Astrocyte (in vitro differentiated cells and primary cell): ENCODE measurements at regions not wholly inside any gene's neighbourhood (a gene's known extent, or its start where the extent isn't known, plus 50 kb on each side); places are given as distances from the start of the nearest gene placed in this dataset.

Experiments
- DNase-seq: peaks from one replicate; pipeline ENCODE4 v3.0.0-alpha.2; 2010; ENCODE audit warnings: low read depth
- FAIRE-seq: peaks from 2 replicates; lab custom pipeline; 2011; peaks lifted over from hg19 to GRCh38; lab: Jason Lieb, UNC
- H2AFZ ChIP-seq: 2 replicates; pipeline ENCODE4 v1.6.0; 2012; ENCODE audit warnings: low read depth, low read length, inconsistent platforms
- H3K27ac ChIP-seq: 2 replicates; pipeline ENCODE4 v1.5.1; 2011; ENCODE audit warnings: low read depth, low read length, inconsistent platforms
- H3K27me3 ChIP-seq: 2 replicates; pipeline ENCODE4 v1.6.0; 2011; ENCODE audit warnings: low read length, inconsistent platforms; ENCODE audit not compliant: insufficient read depth
- H3K36me3 ChIP-seq: 2 replicates; pipeline ENCODE4 v1.5.1; 2011; ENCODE audit warnings: low read length, inconsistent platforms; ENCODE audit not compliant: insufficient read depth
- H3K4me1 ChIP-seq: 2 replicates; pipeline ENCODE4 v1.5.1; 2011; ENCODE audit warnings: low read length, inconsistent platforms; ENCODE audit not compliant: insufficient read depth
- H3K4me2 ChIP-seq: 2 replicates; pipeline ENCODE4 v1.6.0; 2012; ENCODE audit warnings: low read length, inconsistent platforms
- H3K4me3 ChIP-seq: 2 replicates; pipeline ENCODE4 v1.5.1; 2011; ENCODE audit warnings: low read depth, mild to moderate bottlenecking, low read length, inconsistent platforms; ENCODE audit not compliant: insufficient read depth
- H3K79me2 ChIP-seq: 2 replicates; pipeline ENCODE4 v1.6.0; 2012; ENCODE audit warnings: mild to moderate bottlenecking, low read length, inconsistent platforms; ENCODE audit not compliant: insufficient read depth
- H3K9ac ChIP-seq: 2 replicates; pipeline ENCODE4 v1.6.0; 2012; ENCODE audit warnings: mild to moderate bottlenecking, low read length, inconsistent platforms
- H3K9me3 ChIP-seq: 2 replicates; pipeline ENCODE4 v1.5.1; 2012; ENCODE audit warnings: low read depth, mild to moderate bottlenecking, low read length, inconsistent platforms; ENCODE audit not compliant: insufficient read depth
- H4K20me1 ChIP-seq: 2 replicates; pipeline ENCODE4 v1.6.0; 2012; ENCODE audit warnings: low read length, inconsistent platforms; ENCODE audit not compliant: insufficient read depth
- H3K27ac Mint-ChIP-seq: one replicate; pipeline ENCODE4 v1.8.0; 2021; ENCODE audit warnings: mild to moderate bottlenecking, mixed read lengths; ENCODE audit not compliant: unreplicated experiment
- H3K27me3 Mint-ChIP-seq: one replicate; pipeline ENCODE4 v1.8.0; 2021; ENCODE audit warnings: low read depth, mixed read lengths; ENCODE audit not compliant: unreplicated experiment
- H3K36me3 Mint-ChIP-seq: one replicate; pipeline ENCODE4 v1.8.0; 2021; ENCODE audit warnings: low read depth, mixed read lengths; ENCODE audit not compliant: unreplicated experiment
- H3K4me1 Mint-ChIP-seq: one replicate; pipeline ENCODE4 v1.8.0; 2021; ENCODE audit warnings: low read depth, mixed read lengths; ENCODE audit not compliant: unreplicated experiment
- H3K4me3 Mint-ChIP-seq: one replicate; pipeline ENCODE4 v1.8.0; 2021; ENCODE audit warnings: mild to moderate bottlenecking, moderate library complexity, mixed read lengths; ENCODE audit not compliant: unreplicated experiment
- H3K9me3 Mint-ChIP-seq: one replicate; pipeline ENCODE4 v1.8.0; 2021; ENCODE audit warnings: mild to moderate bottlenecking, mixed read lengths; ENCODE audit not compliant: unreplicated experiment
- CTCF ChIP-seq: IDR thresholded peaks from 2 replicates; pipeline ENCODE4 v1.5.1; 2011; ENCODE audit warnings: low read depth, mild to moderate bottlenecking, inconsistent platforms, low read length, moderate library complexity; ENCODE audit not compliant: insufficient read depth
- EZH2 ChIP-seq: IDR thresholded peaks from 2 replicates; pipeline ENCODE4 v1.6.1; 2012; ENCODE audit warnings: mild to moderate bottlenecking, low read length, inconsistent platforms; ENCODE audit not compliant: insufficient read depth

GRCh38 chr4:18479825-18480224, 458.3 kb upstream of the LCORL start:
- H3K4me3 Mint-ChIP-seq, result no peak overlapping the region
- H3K27me3 ChIP-seq, result no peaks in the 10 kb centered on the region
- no peaks in the 10 kb centered on the region for H3K27me3 Mint-ChIP-seq
- H3K27ac ChIP-seq, result no peak overlapping the region
- H3K4me1 Mint-ChIP-seq, result no peaks in the 10 kb centered on the region
- H3K4me2 ChIP-seq, result no peak overlapping the region
- TF ChIP-seq CTCF (no peak), EZH2 (no peak)
- no peaks in the 10 kb centered on the region for H3K36me3 ChIP-seq
- no peaks in the 10 kb centered on the region for H3K79me2 ChIP-seq
- H4K20me1 ChIP-seq, result no peaks in the 10 kb centered on the region
- H3K9ac ChIP-seq, result no peak overlapping the region
- H3K9me3 Mint-ChIP-seq, result peaks cover 7% of the 10 kb centered on the region
- H3K9me3 ChIP-seq, result peaks cover 6% of the 10 kb centered on the region
- H3K4me3 ChIP-seq, result no peak overlapping the region
- no peaks in the 10 kb centered on the region for H3K36me3 Mint-ChIP-seq
- no peak for DNase-seq
- no peak overlapping the region for H3K27ac Mint-ChIP-seq
- no peak overlapping the region for H2AFZ ChIP-seq
- no peak for FAIRE-seq
- H3K4me1 ChIP-seq, result no peaks in the 10 kb centered on the region

GRCh38 chr4:18463987-18464559, 442.5 kb upstream of the LCORL start:
- Histone ChIP-seq H3K79me2 (no peaks in the 10 kb centered on the region), H3K9me3 (peaks cover 7% of the 10 kb centered on the region), H3K36me3 (no peaks in the 10 kb centered on the region), H2AFZ (no peak overlapping the region), H3K4me2 (no peak overlapping the region), H3K27ac (no peak overlapping the region), H3K4me3 (peak overlapping the region; percentile 1), H3K9ac (no peak overlapping the region), H4K20me1 (no peaks in the 10 kb centered on the region), H3K4me1 (no peaks in the 10 kb centered on the region), H3K27me3 (no peaks in the 10 kb centered on the region)
- FAIRE-seq (no peak), DNase-seq (no peak)
- H3K27me3 Mint-ChIP-seq, result no peaks in the 10 kb centered on the region
- H3K9me3 Mint-ChIP-seq, result no peaks in the 10 kb centered on the region
- H3K36me3 Mint-ChIP-seq, result no peaks in the 10 kb centered on the region
- no peak overlapping the region for H3K27ac Mint-ChIP-seq
- no peak overlapping the region for H3K4me3 Mint-ChIP-seq
- no peak for TF ChIP-seq CTCF
- no peak for TF ChIP-seq EZH2
- no peaks in the 10 kb centered on the region for H3K4me1 Mint-ChIP-seq

- FAIRE-seq (no peak), DNase-seq (no peak)
- H3K9me3 ChIP-seq, result peaks cover 2% of the 10 kb centered on the region
- H3K36me3 Mint-ChIP-seq, result no peaks in the 10 kb centered on the region
- no peaks in the 10 kb centered on the region for H3K4me1 ChIP-seq
- no peak overlapping the region for H3K4me3 Mint-ChIP-seq
- H3K79me2 ChIP-seq, result no peaks in the 10 kb centered on the region
- H3K4me1 Mint-ChIP-seq, result no peaks in the 10 kb centered on the region
- H3K4me2 ChIP-seq, result no peak overlapping the region
- H3K9ac ChIP-seq, result no peak overlapping the region
- H3K27me3 Mint-ChIP-seq, result no peaks in the 10 kb centered on the region
- H3K4me3 ChIP-seq, result no peak overlapping the region
- H3K9me3 Mint-ChIP-seq, result no peaks in the 10 kb centered on the region
- no peaks in the 10 kb centered on the region for H4K20me1 ChIP-seq
- no peaks in the 10 kb centered on the region for H3K27me3 ChIP-seq
- H3K27ac Mint-ChIP-seq, result no peak overlapping the region
- no peak for TF ChIP-seq EZH2
- TF ChIP-seq CTCF, result no peak
- H2AFZ ChIP-seq, result no peak overlapping the region
- no peak overlapping the region for H3K27ac ChIP-seq
- no peaks in the 10 kb centered on the region for H3K36me3 ChIP-seq
Observed at GRCh38 chr4:18458465-18458864, 436.9 kb upstream of the LCORL start.
